ENCODE measurements at regions not wholly inside any gene's neighbourhood (a gene's known extent, or its start where the extent isn't known, plus 50 kb on each side); places are given as distances from the start of the nearest gene placed in this dataset.

- TF ChIP-seq CTCF (IDR thresholded peaks at IDR 0.05; ENCODE audit: low read depth, low read length) (no peak), POLR2A (IDR thresholded peaks at IDR 0.05; ENCODE audit: extremely low read depth, insufficient read length) (no peak), MAX (IDR thresholded peaks at IDR 0.05; ENCODE audit: low read depth, low read length) (no peak), MYC (IDR thresholded peaks at IDR 0.05; ENCODE audit: low read depth, low read length) (no peak)
Observed at GRCh38 chr3:25844891-25845290, 55.0 kb downstream of the OXSM start.
